Breast epithelium (tissue), 3 donors: ENCODE measurements at regions not wholly inside any gene's neighbourhood (a gene's known extent, or its start where the extent isn't known, plus 50 kb on each side); places are given as distances from the start of the nearest gene placed in this dataset.

ENCODE experiments used
- POLR2A ChIP-seq: fragments of 450-650 bp; IDR thresholded peaks from one replicate; pipeline ENCODE4 v1.6.1; 2016; ENCODE audit warnings: antibody characterized with exemption, mild to moderate bottlenecking, moderate library complexity
- POLR2AphosphoS5 ChIP-seq, 3 donors: sonication (generic); formaldehyde crosslinking; IDR thresholded peaks; one replicate each; pipeline ENCODE4 v1.6.1; 2017; ENCODE audit warnings: antibody characterized with exemption in 3 of 3
- TF ChIP-seq, protein P1 (sequence below), 3 donors: fragments of 450-650 bp; IDR thresholded peaks; one replicate each; pipeline ENCODE4 v1.5.1; 2016 to 2017; ENCODE audit warnings: antibody characterized with exemption in 3 of 3, mild to moderate bottlenecking in 3 of 3, moderate library complexity in 3 of 3

GRCh38 chr4:184897895-184898294, 72.1 kb upstream of the ACSL1 start:
- TF ChIP-seq, protein P1, sequence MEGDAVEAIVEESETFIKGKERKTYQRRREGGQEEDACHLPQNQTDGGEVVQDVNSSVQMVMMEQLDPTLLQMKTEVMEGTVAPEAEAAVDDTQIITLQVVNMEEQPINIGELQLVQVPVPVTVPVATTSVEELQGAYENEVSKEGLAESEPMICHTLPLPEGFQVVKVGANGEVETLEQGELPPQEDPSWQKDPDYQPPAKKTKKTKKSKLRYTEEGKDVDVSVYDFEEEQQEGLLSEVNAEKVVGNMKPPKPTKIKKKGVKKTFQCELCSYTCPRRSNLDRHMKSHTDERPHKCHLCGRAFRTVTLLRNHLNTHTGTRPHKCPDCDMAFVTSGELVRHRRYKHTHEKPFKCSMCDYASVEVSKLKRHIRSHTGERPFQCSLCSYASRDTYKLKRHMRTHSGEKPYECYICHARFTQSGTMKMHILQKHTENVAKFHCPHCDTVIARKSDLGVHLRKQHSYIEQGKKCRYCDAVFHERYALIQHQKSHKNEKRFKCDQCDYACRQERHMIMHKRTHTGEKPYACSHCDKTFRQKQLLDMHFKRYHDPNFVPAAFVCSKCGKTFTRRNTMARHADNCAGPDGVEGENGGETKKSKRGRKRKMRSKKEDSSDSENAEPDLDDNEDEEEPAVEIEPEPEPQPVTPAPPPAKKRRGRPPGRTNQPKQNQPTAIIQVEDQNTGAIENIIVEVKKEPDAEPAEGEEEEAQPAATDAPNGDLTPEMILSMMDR (IDR thresholded peaks at IDR 0.05) = no peak
- TF ChIP-seq POLR2AphosphoS5 (IDR thresholded peaks at IDR 0.05) = no peak
- no peak for TF ChIP-seq POLR2A
